PC-3 (cell line): ENCODE measurements at regions not wholly inside any gene's neighbourhood (a gene's known extent, or its start where the extent isn't known, plus 50 kb on each side); places are given as distances from the start of the nearest gene placed in this dataset.

Experiments
- CTCF ChIP-seq: fragments of 300-600 bp; sonication (generic); conservative IDR thresholded peaks from 2 replicates; pipeline ENCODE4 v1.5.1; 2017; ENCODE audit warnings: antibody characterized with exemption, low read depth, mild to moderate bottlenecking, low read length
- EZH2 ChIP-seq: fragments of 300-600 bp; sonication (generic); IDR thresholded peaks from one replicate; pipeline ENCODE4 v1.6.1; 2017; ENCODE audit warnings: antibody characterized with exemption, mild to moderate bottlenecking, low read length; ENCODE audit not compliant: unreplicated experiment
- EZH2phosphoT487 ChIP-seq: fragments of 300-600 bp; sonication (generic); IDR thresholded peaks from 2 replicates; pipeline ENCODE4 v1.6.1; 2018; ENCODE audit warnings: mild to moderate bottlenecking, antibody characterized with exemption, low read length, borderline replicate concordance

GRCh38 chr2:67216103-67216502 lies 181.0 kb upstream of the ETAA1 start:
- no peak for TF ChIP-seq CTCF
- no peak for TF ChIP-seq EZH2
- no peak for TF ChIP-seq EZH2phosphoT487
